Heart right ventricle (tissue), 16 donors: ENCODE measurements at regions not wholly inside any gene's neighbourhood (a gene's known extent, or its start where the extent isn't known, plus 50 kb on each side); places are given as distances from the start of the nearest gene placed in this dataset.
A peak's percentile ranks its signal among the peaks of the same experiment; 100 is the strongest.

Experiments
- ATAC-seq, 8 donors: fragments of 200-7000 bp; cut with Tn5 transposase; one replicate each; pipeline ENCODE4 v1.9.1; 2020; ENCODE audit warnings: mild to moderate bottlenecking in 8 of 8, moderate library complexity in 8 of 8, moderate number of reproducible peaks in 1 of 8
- DNase-seq, 2 donors: peaks; one replicate each; pipeline ENCODE4 v3.0.0-alpha.2; 2020
- H3K27ac ChIP-seq, 10 donors: fragments of 200-600 bp; sonication (generic) in 2 of 10; one replicate each; pipeline versions ENCODE4 v1.5.0 to v1.8.0; 2020 to 2022; ENCODE audit warnings: mild to moderate bottlenecking in 3 of 10
- H3K27me3 ChIP-seq, 7 donors: fragments of 200-600 bp; one replicate each; pipeline ENCODE4 v1.8.0; 2021 to 2022; ENCODE audit warnings: mild to moderate bottlenecking in 2 of 7
- H3K36me3 ChIP-seq, 9 donors: fragments of 200-600 bp; sonication (generic) in 1 of 9; one replicate each; pipeline versions ENCODE4 v1.5.0 to v1.8.0; 2020 to 2022; ENCODE audit warnings: mild to moderate bottlenecking in 2 of 9
- H3K4me1 ChIP-seq, 9 donors: fragments of 200-600 bp; sonication (generic) in 1 of 9; one replicate each; pipeline versions ENCODE4 v1.5.0 to v1.8.0; 2020 to 2022; ENCODE audit warnings: mild to moderate bottlenecking in 4 of 9
- H3K4me3 ChIP-seq, 10 donors: fragments of 200-600 bp; sonication (generic) in 2 of 10; one replicate each; pipeline versions ENCODE4 v1.5.0 to v1.8.0; 2020 to 2022; ENCODE audit warnings: mild to moderate bottlenecking in 7 of 10, moderate library complexity in 2 of 10
- H3K9me3 ChIP-seq, 11 donors: fragments of 200-600 bp in 10 of 11; sonication (generic) in 2 of 11; one replicate each; pipeline versions ENCODE4 v1.5.0 to v1.8.0; 2013 to 2022; ENCODE audit warnings: mild to moderate bottlenecking in 2 of 11, control low read depth in 1 of 11, moderate library complexity in 1 of 11
- CTCF ChIP-seq, 9 donors: fragments of 200-600 bp; sonication (generic) in 2 of 9; IDR thresholded peaks; one replicate each; pipeline versions ENCODE4 v1.5.0 to v1.8.0; 2021 to 2022; ENCODE audit warnings: antibody characterized with exemption in 9 of 9, mild to moderate bottlenecking in 5 of 9, moderate library complexity in 1 of 9
- WGBS, 2 donors: extraction: QIAGEN DNeasy Blood & Tissue Kit; methylation state at CpG; one replicate each; pipeline ENCODE4 v1.1.7; 2013; ENCODE audit warnings: inconsistent platforms in 1 of 2; 5-methylcytosine and 5-hydroxymethylcytosine counted together
- intact Hi-C, 10 donors: fragments of 100-400 bp; cut with DNase I; formaldehyde crosslinking; loops; one replicate each; pipeline versions ENCODE4 v1.11.1 to v1.14.2; 2022
- donor health status: Arrhythmogenic right ventricular cardiomyopathy.
- donor health status: ischemic (EF 13 %, LVEDD 7.1; RV severe dilation, severe dysfunction).
- donor health status: healthy with polysubstance abuse.
- donor health status: DM: no; HTN: yes; CAD: no.
- donor health status: DM: no; HTN: no; CAD: no.
- donor health status: ischemic (EF 25% LVEDD 6.9; RV normal size, moderate dysfunction).
- donor health status: ischemic (EF 25% LVEDD 5.7; RV mildly dilated, moderate dysfunction).
- donor health status: healthy.
- donor health status: DM: yes; HTN: yes; CAD: no.
- donor health status: Ischemic cardiomyopathy.
- donor health status: ischemic (EF 35%, LVEDD 5.7; RV mildly dilated, moderate dysfunction).
- donor health status: nonischemic (EF 11% LVEDD 7.7; RV severe dilation, severe dysfunction).
- donor health status: DM: yes; HTN: yes; CAD: no.
- donor health status: PGD.
- donor health status: ischemic (EF 29% LVEDD 5.4; RV normal size, mild dysfunction).
- donor health status: nonischemic (EF 23%, LVEDD 6.1; RV moderate dilation, normal function).

- H3K27me3 ChIP-seq, result no peaks in the 10 kb centered on the region
- peaks cover 0 to 15% (median 0%) of the 10 kb centered on the region in 11 donors for H3K9me3 ChIP-seq
- H3K36me3 ChIP-seq, result no peaks in the 10 kb centered on the region
- TF ChIP-seq CTCF (IDR thresholded peaks at IDR 0.05), result no peak
- 44 to 58% methylated on average over 1 of the region's 1 CpG for WGBS, 2 donors
- no peak overlapping the region for H3K4me3 ChIP-seq
- peaks cover 3 to 45% (median 19%) of the 10 kb centered on the region in 9 donors for H3K4me1 ChIP-seq
- ATAC-seq (peak; percentile 88 to 98 (median 94)), DNase-seq (peak; percentile 23 to 40)
- intact Hi-C loops, result loop anchor here in 5 of 10 donors (2.0 to 10.0 kb wide), 4 partner anchors 147 to 273 kb away; partner anchors contain the start of gene TENT5A (in 4 of the 5)
- H3K27ac ChIP-seq, result peak overlapping the region; percentile 18 to 85 (median 69)
These were observed 149.1 kb upstream of the TENT5A start for GRCh38 chr6:81901551-81901966.

DNA sequence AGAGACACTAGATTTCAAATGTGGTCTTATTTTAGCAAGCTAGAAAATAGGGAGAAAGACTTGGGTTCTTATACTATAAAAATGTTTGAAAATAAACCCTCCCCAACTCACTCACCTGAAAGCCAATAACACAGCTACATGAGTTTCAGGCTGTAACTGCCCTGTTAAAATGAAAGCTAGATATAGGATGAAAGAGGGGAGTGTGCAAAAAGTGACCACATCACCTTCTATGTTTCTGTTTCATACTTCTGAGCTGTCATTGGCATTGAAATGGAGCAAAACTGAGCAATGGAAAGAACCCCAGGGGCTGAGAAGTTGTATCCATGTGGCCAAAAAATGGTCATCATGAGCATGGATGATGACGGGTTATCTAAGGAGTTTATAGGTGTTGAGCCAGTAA lies 148.1 kb upstream of the TENT5A start:
- peak overlapping the region in 9 of 10 donors; percentile 4 to 85 (median 59) for H3K27ac ChIP-seq
- intact Hi-C loops, result loop anchor here in 5 of 10 donors (2.0 to 10.0 kb wide), 4 partner anchors 146 to 274 kb away; partner anchors contain the start of gene TENT5A (in 4 of the 5)
- H3K4me1 ChIP-seq, result peaks cover 3 to 51% (median 15%) of the 10 kb centered on the region in 9 donors
- no peak for TF ChIP-seq CTCF (IDR thresholded peaks at IDR 0.05)
- H3K4me3 ChIP-seq, result no peak overlapping the region
- H3K36me3 ChIP-seq, result no peaks in the 10 kb centered on the region
- ATAC-seq (no peak), DNase-seq (no peak)
- peaks cover 0 to 15% (median 0%) of the 10 kb centered on the region in 11 donors for H3K9me3 ChIP-seq
- H3K27me3 ChIP-seq, result no peaks in the 10 kb centered on the region
- 91 to 94% methylated on average over 1 of the region's 1 CpG for WGBS, 2 donors

GRCh38 chr6:81897793-81898192 lies 145.3 kb upstream of the TENT5A start:
- H3K4me1 ChIP-seq, result peaks cover 5 to 76% (median 32%) of the 10 kb centered on the region in 9 donors
- H3K27me3 ChIP-seq, result no peaks in the 10 kb centered on the region
- ATAC-seq (no peak), DNase-seq (no peak)
- no peak overlapping the region for H3K27ac ChIP-seq
- no peak overlapping the region for H3K4me3 ChIP-seq
- no peaks in the 10 kb centered on the region for H3K36me3 ChIP-seq
- 53 to 74% methylated on average over 4 of the region's 4 CpGs for WGBS, 2 donors
- intact Hi-C loops, result loop anchor here in 3 of 10 donors (5.0 to 10.0 kb wide), 4 partner anchors 65 to 267 kb away; partner anchors contain the start of gene TENT5A (in 1 of the 3)
- TF ChIP-seq CTCF (IDR thresholded peaks at IDR 0.05), result no peak
- H3K9me3 ChIP-seq, result peaks cover 0 to 4% (median 0%) of the 10 kb centered on the region in 11 donors

- no peak overlapping the region for H3K4me3 ChIP-seq
- no peaks in the 10 kb centered on the region for H3K27me3 ChIP-seq
- ATAC-seq (no peak), DNase-seq (no peak)
- no peaks in the 10 kb centered on the region for H3K9me3 ChIP-seq
- H3K36me3 ChIP-seq, result no peaks in the 10 kb centered on the region
- no peak for TF ChIP-seq CTCF (IDR thresholded peaks at IDR 0.05)
- H3K27ac ChIP-seq, result peak overlapping the region in 8 of 10 donors; percentile 19 to 88 (median 83)
- intact Hi-C loops, result loop anchor here in 3 of 10 donors (5.0 to 10.0 kb wide), 4 partner anchors 65 to 268 kb away; partner anchors contain the start of gene TENT5A (in 1 of the 3)
- H3K4me1 ChIP-seq, result peaks cover 5 to 83% (median 33%) of the 10 kb centered on the region in 9 donors
- WGBS, 2 donors, result 84 to 88% methylated on average over 7 of the region's 7 CpGs
These were observed 144.3 kb upstream of the TENT5A start for GRCh38 chr6:81896525-81897503.
